SK-N-SH (cell line): ENCODE measurements at regions not wholly inside any gene's neighbourhood (a gene's known extent, or its start where the extent isn't known, plus 50 kb on each side); places are given as distances from the start of the nearest gene placed in this dataset.

Source experiments
- CTCF ChIA-PET: fragments of 300-600, 350-600 bp; formaldehyde crosslinking; extraction: SDS; loops from one replicate; lab custom pipeline; 2021; lab: Yijun Ruan, JAX
- POLR2A ChIA-PET: fragments of 350-600 bp; sonication (Branson Sonifier 250); formaldehyde crosslinking; extraction: SDS; loops from one replicate; lab custom pipeline; 2020; ENCODE audit warnings: antibody characterized with exemption, inconsistent platforms; lab: Yijun Ruan, JAX
- DNase-seq: peaks from one replicate; pipeline ENCODE4 v3.0.0; 2012
- H2AFZ ChIP-seq: fragments of 200-600 bp; sonication (generic); 2 replicates; pipeline ENCODE4 v1.8.1; 2016; ENCODE audit warnings: antibody characterized with exemption, mild to moderate bottlenecking, low read depth
- H3F3A ChIP-seq: fragments of 200-600 bp; sonication (generic); replicated peaks from 2 replicates; pipeline ENCODE3; 2016; ENCODE audit warnings: antibody characterized with exemption, mild to moderate bottlenecking; ENCODE audit not compliant: insufficient read depth
- H3K27ac ChIP-seq, 2 experiments: fragments of 200-500 bp in 1 of 2; fragments of 200-600 bp in 1 of 2; sonication (Bioruptor generic) in 1 of 2; sonication (generic), shearing (Covaris generic) in 1 of 2; 2 replicates each; pipeline versions ENCODE4 v1.5.1 to v1.6.1; 2014 to 2016; ENCODE audit warnings: low read depth in 2 of 2, inconsistent platforms in 1 of 2, low read length in 1 of 2, mild to moderate bottlenecking in 1 of 2, mixed read lengths in 1 of 2
- H3K27me3 ChIP-seq: fragments of 200-600 bp; sonication (generic), shearing (Covaris generic); 2 replicates; pipeline ENCODE4 v1.6.1; 2016; ENCODE audit warnings: mixed run types; ENCODE audit not compliant: insufficient read depth
- H3K36me3 ChIP-seq, 2 experiments: fragments of 200-500 bp in 1 of 2; fragments of 200-600 bp in 1 of 2; sonication (Bioruptor generic) in 1 of 2; sonication (generic) in 1 of 2; replicated peaks in 1 of 2; 2 replicates each; pipeline versions ENCODE3 to v1.5.1; 2014 to 2016; ENCODE audit warnings: low read length in 1 of 2, mild to moderate bottlenecking in 1 of 2; ENCODE audit not compliant: insufficient read depth in 2 of 2, control insufficient read depth in 1 of 2
- H3K4me1 ChIP-seq, 2 experiments: fragments of 200-500 bp in 1 of 2; fragments of 200-600 bp in 1 of 2; sonication (Bioruptor generic) in 1 of 2; sonication (generic), shearing (Covaris generic) in 1 of 2; 2 replicates each; pipeline versions ENCODE4 v1.5.1 to v1.6.1; 2014 to 2016; ENCODE audit warnings: low read depth in 1 of 2, low read length in 1 of 2, mixed run types in 1 of 2; ENCODE audit not compliant: insufficient read depth in 2 of 2, control insufficient read depth in 1 of 2
- H3K4me2 ChIP-seq: fragments of 200-600 bp; sonication (generic), shearing (Covaris generic); 2 replicates; pipeline ENCODE4 v1.6.1; 2017; ENCODE audit warnings: mixed run types
- H3K4me3 ChIP-seq, 2 experiments: fragments of 200-500 bp in 1 of 2; fragments of 200-600 bp in 1 of 2; sonication (Bioruptor generic) in 1 of 2; sonication (generic), shearing (Covaris generic) in 1 of 2; 2 replicates each; pipeline versions ENCODE4 v1.5.1 to v1.8.1; 2014 to 2016; ENCODE audit warnings: low read depth in 2 of 2, inconsistent platforms in 1 of 2, low read length in 1 of 2, mild to moderate bottlenecking in 1 of 2, mixed read lengths in 1 of 2, moderate library complexity in 1 of 2
- H3K79me2 ChIP-seq: fragments of 200-600 bp; sonication (generic); 2 replicates; pipeline ENCODE4 v1.8.1; 2017; ENCODE audit warnings: mild to moderate bottlenecking; ENCODE audit not compliant: insufficient read depth
- H3K9ac ChIP-seq: fragments of 200-600 bp; sonication (generic); 2 replicates; pipeline ENCODE4 v1.6.1; 2017; ENCODE audit warnings: mixed run types
- H3K9me2 ChIP-seq: fragments of 200-600 bp; sonication (generic); 2 replicates; pipeline ENCODE4 v1.6.1; 2017; ENCODE audit warnings: mixed run types
- H3K9me3 ChIP-seq: fragments of 200-600 bp; sonication (generic); 2 replicates; pipeline ENCODE4 v1.6.1; 2017; ENCODE audit warnings: mixed run types, mild to moderate bottlenecking, moderate library complexity
- H4K20me1 ChIP-seq: fragments of 200-600 bp; sonication (generic); 2 replicates; pipeline ENCODE4 v1.6.1; 2017; ENCODE audit warnings: mild to moderate bottlenecking, mixed run types; ENCODE audit not compliant: insufficient read depth
- CTCF ChIP-seq: fragments of 200-600 bp; sonication (generic); IDR thresholded peaks from 2 replicates; pipeline ENCODE4 v1.6.1; 2017; ENCODE audit warnings: antibody characterized with exemption, mild to moderate bottlenecking, moderate library complexity
- ELF1 ChIP-seq: IDR thresholded peaks from 2 replicates; pipeline ENCODE4 v1.4.0; 2012
- GABPA ChIP-seq: IDR thresholded peaks from 2 replicates; pipeline ENCODE4 v1.4.0; 2012; ENCODE audit warnings: low read depth, mild to moderate bottlenecking
- GATA2 ChIP-seq: sonication (generic); formaldehyde crosslinking; IDR thresholded peaks from 2 replicates; pipeline ENCODE4 v1.5.0; 2020; ENCODE audit warnings: mild to moderate bottlenecking, missing genetic modification reagents
- IRF3 ChIP-seq: fragments of 150-350 bp; IDR thresholded peaks from 2 replicates; pipeline ENCODE4 v1.6.1; 2016; ENCODE audit warnings: mild to moderate bottlenecking, low read depth, low read length
- MAX ChIP-seq: IDR thresholded peaks from 2 replicates; pipeline ENCODE4 v1.4.0; 2012; ENCODE audit warnings: low read depth
- MEF2A ChIP-seq: IDR thresholded peaks from 2 replicates; pipeline ENCODE4 v1.4.0; 2012; ENCODE audit warnings: low read depth, borderline replicate concordance
- NFIC ChIP-seq: IDR thresholded peaks from 2 replicates; pipeline ENCODE4 v1.4.0; 2012; ENCODE audit warnings: borderline replicate concordance
- NRF1 ChIP-seq: IDR thresholded peaks from 2 replicates; pipeline ENCODE4 v1.6.1; 2012; ENCODE audit warnings: low read depth, mild to moderate bottlenecking, low read length
- RAD21 ChIP-seq: IDR thresholded peaks from 2 replicates; pipeline ENCODE4 v1.6.1; 2012; ENCODE audit warnings: mild to moderate bottlenecking, low read length
- TCF12 ChIP-seq: IDR thresholded peaks from 2 replicates; pipeline ENCODE4 v1.4.0; 2012
- USF1 ChIP-seq: IDR thresholded peaks from 2 replicates; pipeline ENCODE4 v1.4.0; 2012; ENCODE audit warnings: low read depth, borderline replicate concordance
- USF2 ChIP-seq: fragments of 150-350 bp; IDR thresholded peaks from 2 replicates; pipeline ENCODE4 v1.6.1; 2017; ENCODE audit warnings: antibody characterized with exemption, low read length, low read depth, borderline replicate concordance
- WGBS: methylation state at CpG from one replicate; pipeline ENCODE4 v1.1.6; 2017; ENCODE audit warnings: low lambda C conversion rate; 5-methylcytosine and 5-hydroxymethylcytosine counted together

GRCh38 chr6:4413073-4413472 is 277.7 kb upstream of the ECI2 start:
- no peak for DNase-seq
- H3K9me3 ChIP-seq, result no peaks in the 10 kb centered on the region
- H3K9me2 ChIP-seq, result no peaks in the 10 kb centered on the region
- no peaks in the 10 kb centered on the region for H3F3A ChIP-seq
- ChIA-PET CTCF (no interaction called here), POLR2A (no interaction called here)
- TF ChIP-seq USF1 (no peak), MAX (no peak), GATA2 (CRISPR knock-in tag) (no peak), IRF3 (no peak)
- no peaks in the 10 kb centered on the region for H4K20me1 ChIP-seq
- no peaks in the 10 kb centered on the region; the same call in 1 of the 2 replicates for H3K27me3 ChIP-seq
- no peaks in the 10 kb centered on the region for H3K36me3 ChIP-seq
- no peak overlapping the region for H3K4me2 ChIP-seq
- no peaks in the 10 kb centered on the region for H3K4me1 ChIP-seq
- H3K27ac ChIP-seq, result no peak overlapping the region
- no peaks in the 10 kb centered on the region for H3K79me2 ChIP-seq
- H2AFZ ChIP-seq, result no peak overlapping the region
- H3K4me3 ChIP-seq, result no peak overlapping the region
- WGBS, result 20% methylated on average over 3 of the region's 3 CpGs
- no peak overlapping the region for H3K9ac ChIP-seq

GRCh38 chr6:4412488-4412887 is 277.1 kb upstream of the ECI2 start:
- Histone ChIP-seq H3K27ac (no peak overlapping the region), H3K79me2 (no peaks in the 10 kb centered on the region), H3K27me3 (no peaks in the 10 kb centered on the region; the same call in 1 of the 2 replicates), H3K36me3 (no peaks in the 10 kb centered on the region), H3K9me2 (no peaks in the 10 kb centered on the region), H2AFZ (no peak overlapping the region), H3K4me1 (no peaks in the 10 kb centered on the region), H3F3A (no peaks in the 10 kb centered on the region), H3K9ac (no peak overlapping the region), H3K9me3 (no peaks in the 10 kb centered on the region), H3K4me3 (no peak overlapping the region), H4K20me1 (no peaks in the 10 kb centered on the region), H3K4me2 (no peak overlapping the region)
- CTCF ChIA-PET, result no interaction called here
- WGBS, result 55% methylated on average over 2 of the region's 2 CpGs
- POLR2A ChIA-PET, result no interaction called here
- no peak for TF ChIP-seq NFIC
- no peak for TF ChIP-seq USF2
- TF ChIP-seq GABPA, result no peak
- TF ChIP-seq MEF2A, result no peak
- no peak for TF ChIP-seq RAD21
- no peak for TF ChIP-seq CTCF
- no peak for TF ChIP-seq NRF1
- TF ChIP-seq TCF12, result no peak
- TF ChIP-seq MAX, result no peak
- TF ChIP-seq ELF1, result no peak
- DNase-seq, result no peak
